H1 (cell line): ENCODE measurements at regions not wholly inside any gene's neighbourhood (a gene's known extent, or its start where the extent isn't known, plus 50 kb on each side); places are given as distances from the start of the nearest gene placed in this dataset.

Experiments
- BACH1 ChIP-seq: IDR thresholded peaks from 2 replicates; pipeline ENCODE4 v1.6.1; 2012; ENCODE audit warnings: low read length, improper control_type of control experiment
- CTBP2 ChIP-seq: IDR thresholded peaks from 2 replicates; pipeline ENCODE4 v1.7.0; 2011; ENCODE audit warnings: borderline replicate concordance, mild to moderate bottlenecking, moderate library complexity, mixed read lengths, low read length; ENCODE audit not compliant: insufficient read depth, insufficient read length
- EZH2 ChIP-seq: fragments of 200-600 bp; sonication (generic); IDR thresholded peaks from 2 replicates; pipeline ENCODE4 v1.7.1; 2012; ENCODE audit warnings: low read depth, mild to moderate bottlenecking, moderate library complexity, low read length, inconsistent platforms; ENCODE audit not compliant: severe bottlenecking
- KDM4A ChIP-seq: IDR thresholded peaks from one replicate; pipeline ENCODE4 v1.7.1; 2012; ENCODE audit warnings: low read depth, mild to moderate bottlenecking, moderate library complexity, low read length, inconsistent platforms; ENCODE audit not compliant: severe bottlenecking
- POLR2A ChIP-seq, 2 experiments: IDR thresholded peaks; 1 replicate in 1 of 2; 2 replicates in 1 of 2; pipeline ENCODE4 v1.6.1; 2011; ENCODE audit warnings: low read depth in 2 of 2, low read length in 2 of 2, mild to moderate bottlenecking in 2 of 2; ENCODE audit errors: control extremely low read depth in 1 of 2
- POLR2AphosphoS5 ChIP-seq: IDR thresholded peaks from 2 replicates; pipeline ENCODE4 v1.6.1; 2011; ENCODE audit warnings: low read depth, low read length
- RAD21 ChIP-seq, 2 experiments: IDR thresholded peaks in 1 of 2; conservative IDR thresholded peaks in 1 of 2; 2 replicates each; pipeline ENCODE4 v1.6.1; 2011; ENCODE audit warnings: low read depth in 2 of 2, low read length in 2 of 2, improper control_type of control experiment in 1 of 2, inconsistent platforms in 1 of 2, mild to moderate bottlenecking in 1 of 2, moderate library complexity in 1 of 2
- SP1 ChIP-seq: IDR thresholded peaks from 2 replicates; pipeline ENCODE4 v1.6.1; 2011; ENCODE audit warnings: low read depth, low read length
- TAF1 ChIP-seq: IDR thresholded peaks from 2 replicates; pipeline ENCODE4 v1.6.1; 2011; ENCODE audit warnings: mild to moderate bottlenecking, low read depth, low read length
- TF ChIP-seq, protein P1 (sequence below), 3 experiments: IDR thresholded peaks; 1 replicate in 2 of 3; 2 replicates in 1 of 3; pipeline versions ENCODE4 v1.5.1 to v1.6.1; 2011; ENCODE audit warnings: low read length in 3 of 3, mild to moderate bottlenecking in 3 of 3, inconsistent platforms in 2 of 3, low read depth in 1 of 3, moderate library complexity in 1 of 3; ENCODE audit not compliant: insufficient read depth in 1 of 3; ENCODE audit errors: control extremely low read depth in 1 of 3

DNA sequence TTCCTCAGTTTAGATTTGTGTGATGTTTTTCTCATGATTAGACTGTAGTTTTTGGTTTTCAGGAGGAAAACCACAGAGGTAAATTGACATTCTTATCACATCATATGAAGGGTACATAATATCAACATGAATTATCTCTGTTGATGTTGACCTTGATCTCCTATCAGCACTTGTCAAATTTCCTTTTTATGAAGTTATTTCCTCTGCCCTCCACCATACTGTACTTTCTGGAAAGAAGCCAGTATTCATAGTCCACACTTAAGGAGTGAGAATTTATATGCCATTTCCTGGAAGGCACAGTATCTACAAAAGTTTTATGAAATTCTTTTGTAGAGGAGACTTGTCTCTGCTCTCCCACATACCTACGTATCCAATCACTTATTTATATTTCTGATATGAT is 807.2 kb upstream of the MBL2 start:
- TF ChIP-seq POLR2AphosphoS5: no peak
- no peak for TF ChIP-seq SP1
- TF ChIP-seq, protein P1, sequence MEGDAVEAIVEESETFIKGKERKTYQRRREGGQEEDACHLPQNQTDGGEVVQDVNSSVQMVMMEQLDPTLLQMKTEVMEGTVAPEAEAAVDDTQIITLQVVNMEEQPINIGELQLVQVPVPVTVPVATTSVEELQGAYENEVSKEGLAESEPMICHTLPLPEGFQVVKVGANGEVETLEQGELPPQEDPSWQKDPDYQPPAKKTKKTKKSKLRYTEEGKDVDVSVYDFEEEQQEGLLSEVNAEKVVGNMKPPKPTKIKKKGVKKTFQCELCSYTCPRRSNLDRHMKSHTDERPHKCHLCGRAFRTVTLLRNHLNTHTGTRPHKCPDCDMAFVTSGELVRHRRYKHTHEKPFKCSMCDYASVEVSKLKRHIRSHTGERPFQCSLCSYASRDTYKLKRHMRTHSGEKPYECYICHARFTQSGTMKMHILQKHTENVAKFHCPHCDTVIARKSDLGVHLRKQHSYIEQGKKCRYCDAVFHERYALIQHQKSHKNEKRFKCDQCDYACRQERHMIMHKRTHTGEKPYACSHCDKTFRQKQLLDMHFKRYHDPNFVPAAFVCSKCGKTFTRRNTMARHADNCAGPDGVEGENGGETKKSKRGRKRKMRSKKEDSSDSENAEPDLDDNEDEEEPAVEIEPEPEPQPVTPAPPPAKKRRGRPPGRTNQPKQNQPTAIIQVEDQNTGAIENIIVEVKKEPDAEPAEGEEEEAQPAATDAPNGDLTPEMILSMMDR (IDR thresholded peaks at IDR 0.05; ENCODE audit: control extremely low read depth in 1 of 3, insufficient read depth in 1 of 3, low read depth in 1 of 3, low read length in 3 of 3): no peak
- no peak for TF ChIP-seq KDM4A
- TF ChIP-seq EZH2: no peak
- TF ChIP-seq POLR2A (IDR thresholded peaks at IDR 0.05; ENCODE audit: control extremely low read depth in 1 of 2, low read depth in 2 of 2, low read length in 2 of 2): no peak
- no peak for TF ChIP-seq RAD21 (IDR thresholded peaks at IDR 0.05 in 1 of 2, conservative IDR thresholded peaks at IDR 0.05 in 1 of 2; ENCODE audit: low read depth in 2 of 2, low read length in 2 of 2)
- TF ChIP-seq BACH1: no peak
- no peak for TF ChIP-seq CTBP2
- TF ChIP-seq TAF1: no peak
